HL-60 (cell line): ENCODE measurements at regions not wholly inside any gene's neighbourhood (a gene's known extent, or its start where the extent isn't known, plus 50 kb on each side); places are given as distances from the start of the nearest gene placed in this dataset.

Source experiments
- DNase-seq, 2 experiments: peaks; one replicate each; pipeline ENCODE4 v3.0.0-alpha.2; 2010 to 2020; ENCODE audit warnings: low read depth in 1 of 2, low spot score in 1 of 2
- H3K27ac ChIP-seq: fragments of 250-450 bp; sonication (Bioruptor Pico); replicated peaks from 2 replicates; pipeline ENCODE4 v1.5.1; 2020; ENCODE audit warnings: mild to moderate bottlenecking, moderate library complexity
- H3K27me3 ChIP-seq: fragments of 250-450 bp; sonication (Bioruptor Pico); 2 replicates; pipeline ENCODE4 v1.5.1; 2021; ENCODE audit warnings: mild to moderate bottlenecking, moderate library complexity; ENCODE audit not compliant: insufficient read depth, poor library complexity, severe bottlenecking
- H3K4me3 ChIP-seq: replicated peaks from 2 replicates; pipeline ENCODE4 v1.5.1; 2011; ENCODE audit warnings: mild to moderate bottlenecking, control low read depth, low read length; ENCODE audit not compliant: insufficient read depth
- GABPA ChIP-seq: IDR thresholded peaks from 2 replicates; pipeline ENCODE4 v1.6.1; 2012; ENCODE audit warnings: low read depth
- POLR2AphosphoS5 ChIP-seq: IDR thresholded peaks from 2 replicates; pipeline ENCODE4 v1.6.1; 2012; ENCODE audit warnings: low read depth
- SPI1 ChIP-seq: IDR thresholded peaks from 2 replicates; pipeline ENCODE4 v1.6.1; 2012; ENCODE audit warnings: low read depth, mild to moderate bottlenecking, borderline replicate concordance
- TF ChIP-seq, protein P1 (sequence below): IDR thresholded peaks from one replicate; pipeline ENCODE4 v1.5.1; 2011; ENCODE audit warnings: low read length, control low read depth, inconsistent platforms; ENCODE audit not compliant: insufficient read depth
- TF ChIP-seq, protein P2 (sequence below): IDR thresholded peaks from 2 replicates; pipeline ENCODE4 v1.6.1; 2012; ENCODE audit warnings: low read depth; ENCODE audit not compliant: insufficient replicate concordance

DNA sequence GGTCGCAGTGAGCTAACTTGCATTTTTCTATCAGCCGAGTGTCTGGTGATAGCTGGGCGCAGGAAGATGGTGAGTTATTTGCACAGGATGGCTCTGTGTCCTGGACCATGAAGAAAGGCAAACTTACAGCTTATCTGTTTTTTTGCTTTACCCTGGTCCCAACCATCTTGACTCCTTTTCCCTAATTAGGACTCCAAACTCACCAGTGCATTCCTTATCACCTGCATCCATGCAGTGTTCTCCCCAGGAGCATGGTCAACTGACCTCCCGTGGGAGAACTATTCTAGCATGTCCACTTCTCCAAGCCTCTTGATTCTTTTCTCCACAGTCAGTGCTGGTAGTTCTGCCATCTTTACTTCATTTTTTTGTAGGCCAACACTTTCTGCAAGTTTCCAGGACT is 68.2 kb upstream of the WWC2 start:
- TF ChIP-seq POLR2AphosphoS5 (no peak), GABPA (no peak), SPI1 (no peak)
- TF ChIP-seq, protein P1, sequence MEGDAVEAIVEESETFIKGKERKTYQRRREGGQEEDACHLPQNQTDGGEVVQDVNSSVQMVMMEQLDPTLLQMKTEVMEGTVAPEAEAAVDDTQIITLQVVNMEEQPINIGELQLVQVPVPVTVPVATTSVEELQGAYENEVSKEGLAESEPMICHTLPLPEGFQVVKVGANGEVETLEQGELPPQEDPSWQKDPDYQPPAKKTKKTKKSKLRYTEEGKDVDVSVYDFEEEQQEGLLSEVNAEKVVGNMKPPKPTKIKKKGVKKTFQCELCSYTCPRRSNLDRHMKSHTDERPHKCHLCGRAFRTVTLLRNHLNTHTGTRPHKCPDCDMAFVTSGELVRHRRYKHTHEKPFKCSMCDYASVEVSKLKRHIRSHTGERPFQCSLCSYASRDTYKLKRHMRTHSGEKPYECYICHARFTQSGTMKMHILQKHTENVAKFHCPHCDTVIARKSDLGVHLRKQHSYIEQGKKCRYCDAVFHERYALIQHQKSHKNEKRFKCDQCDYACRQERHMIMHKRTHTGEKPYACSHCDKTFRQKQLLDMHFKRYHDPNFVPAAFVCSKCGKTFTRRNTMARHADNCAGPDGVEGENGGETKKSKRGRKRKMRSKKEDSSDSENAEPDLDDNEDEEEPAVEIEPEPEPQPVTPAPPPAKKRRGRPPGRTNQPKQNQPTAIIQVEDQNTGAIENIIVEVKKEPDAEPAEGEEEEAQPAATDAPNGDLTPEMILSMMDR = no peak
- TF ChIP-seq, protein P2, sequence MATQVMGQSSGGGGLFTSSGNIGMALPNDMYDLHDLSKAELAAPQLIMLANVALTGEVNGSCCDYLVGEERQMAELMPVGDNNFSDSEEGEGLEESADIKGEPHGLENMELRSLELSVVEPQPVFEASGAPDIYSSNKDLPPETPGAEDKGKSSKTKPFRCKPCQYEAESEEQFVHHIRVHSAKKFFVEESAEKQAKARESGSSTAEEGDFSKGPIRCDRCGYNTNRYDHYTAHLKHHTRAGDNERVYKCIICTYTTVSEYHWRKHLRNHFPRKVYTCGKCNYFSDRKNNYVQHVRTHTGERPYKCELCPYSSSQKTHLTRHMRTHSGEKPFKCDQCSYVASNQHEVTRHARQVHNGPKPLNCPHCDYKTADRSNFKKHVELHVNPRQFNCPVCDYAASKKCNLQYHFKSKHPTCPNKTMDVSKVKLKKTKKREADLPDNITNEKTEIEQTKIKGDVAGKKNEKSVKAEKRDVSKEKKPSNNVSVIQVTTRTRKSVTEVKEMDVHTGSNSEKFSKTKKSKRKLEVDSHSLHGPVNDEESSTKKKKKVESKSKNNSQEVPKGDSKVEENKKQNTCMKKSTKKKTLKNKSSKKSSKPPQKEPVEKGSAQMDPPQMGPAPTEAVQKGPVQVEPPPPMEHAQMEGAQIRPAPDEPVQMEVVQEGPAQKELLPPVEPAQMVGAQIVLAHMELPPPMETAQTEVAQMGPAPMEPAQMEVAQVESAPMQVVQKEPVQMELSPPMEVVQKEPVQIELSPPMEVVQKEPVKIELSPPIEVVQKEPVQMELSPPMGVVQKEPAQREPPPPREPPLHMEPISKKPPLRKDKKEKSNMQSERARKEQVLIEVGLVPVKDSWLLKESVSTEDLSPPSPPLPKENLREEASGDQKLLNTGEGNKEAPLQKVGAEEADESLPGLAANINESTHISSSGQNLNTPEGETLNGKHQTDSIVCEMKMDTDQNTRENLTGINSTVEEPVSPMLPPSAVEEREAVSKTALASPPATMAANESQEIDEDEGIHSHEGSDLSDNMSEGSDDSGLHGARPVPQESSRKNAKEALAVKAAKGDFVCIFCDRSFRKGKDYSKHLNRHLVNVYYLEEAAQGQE = no peak
- Histone ChIP-seq H3K4me3 (no peak overlapping the region), H3K27me3 (no peaks in the 10 kb centered on the region), H3K27ac (no peak overlapping the region)
- DNase-seq = no peak

DNA sequence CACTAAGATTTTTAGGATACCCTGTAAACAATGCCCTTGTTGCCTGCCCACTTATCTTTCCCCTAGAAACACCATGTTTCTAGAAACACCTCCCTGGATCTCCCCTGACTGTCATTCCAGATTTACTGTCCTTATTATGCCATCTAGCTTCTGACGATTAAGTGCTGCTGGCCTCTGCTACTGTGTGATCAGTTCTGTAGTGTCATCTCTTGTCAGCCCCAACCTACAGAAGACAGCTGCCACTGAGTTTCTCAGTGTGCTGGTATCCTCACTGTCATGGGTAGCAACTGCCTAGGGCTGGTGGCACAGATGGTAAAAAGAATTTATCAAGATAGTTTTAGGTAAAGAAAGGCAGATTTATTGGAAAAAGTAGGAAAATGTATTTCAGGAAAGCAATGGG is 68.7 kb upstream of the WWC2 start:
- DNase-seq = no peak
- H3K4me3 ChIP-seq = no peak overlapping the region

DNA sequence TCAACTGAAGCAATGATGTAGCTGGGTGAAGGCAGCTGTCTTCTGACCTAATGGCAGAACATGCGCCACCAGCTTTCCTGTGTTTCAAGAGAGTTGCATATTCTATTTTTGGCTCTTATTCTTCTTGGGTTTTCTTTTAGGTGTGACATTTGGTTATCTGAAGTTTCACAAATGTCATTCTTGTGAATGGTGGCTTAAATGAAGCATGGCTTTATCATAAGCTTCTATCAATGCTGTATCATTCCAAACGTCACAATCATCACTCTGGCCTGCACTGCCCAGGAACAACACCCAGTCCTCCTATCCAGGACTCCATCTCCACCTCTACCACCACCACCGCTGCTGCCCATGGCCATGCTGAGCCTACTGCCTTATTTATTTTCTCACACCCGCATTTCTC is 69.7 kb upstream of the WWC2 start:
- no peak overlapping the region for H3K27ac ChIP-seq
- TF ChIP-seq POLR2AphosphoS5 (no peak), GABPA (no peak), SPI1 (no peak)
- TF ChIP-seq, protein P2 = no peak
- TF ChIP-seq, protein P1 = no peak
- H3K4me3 ChIP-seq = no peak overlapping the region
- DNase-seq = no peak
- no peaks in the 10 kb centered on the region for H3K27me3 ChIP-seq

More for the DNA sequence above, 68.7 kb upstream of the WWC2 start:
- H3K27ac ChIP-seq = no peak overlapping the region
- TF ChIP-seq GABPA = no peak
- TF ChIP-seq, protein P1 = no peak
- no peaks in the 10 kb centered on the region for H3K27me3 ChIP-seq

DNA sequence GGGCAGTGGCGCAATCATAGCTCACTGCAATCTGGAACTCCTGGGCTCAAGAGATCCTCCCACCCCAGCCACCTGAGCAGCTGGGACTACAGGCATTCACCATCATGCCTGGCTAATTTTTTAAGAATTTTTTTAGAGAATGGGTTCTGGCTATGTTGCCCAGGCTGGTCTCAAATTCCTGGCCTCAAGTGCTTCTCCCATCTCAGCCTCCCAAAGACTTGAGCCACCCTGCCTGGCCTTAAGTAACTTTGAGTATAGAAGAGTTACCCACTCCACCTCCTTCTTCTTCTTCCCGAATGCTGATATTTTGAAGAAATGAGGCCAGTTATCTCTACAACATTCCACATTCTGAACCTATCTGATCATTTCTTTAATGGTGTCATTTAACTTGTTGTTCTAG is 72.4 kb upstream of the WWC2 start:
- TF ChIP-seq, protein P1 = no peak
- TF ChIP-seq GABPA = no peak
- TF ChIP-seq, protein P2 = no peak
- no peak for TF ChIP-seq POLR2AphosphoS5
- no peak for TF ChIP-seq SPI1
- H3K27ac ChIP-seq = no peak overlapping the region
- H3K4me3 ChIP-seq = no peak overlapping the region
- no peaks in the 10 kb centered on the region for H3K27me3 ChIP-seq
- no peak for DNase-seq
